Endothelial cell of umbilical vein (primary cell): ENCODE measurements at regions not wholly inside any gene's neighbourhood (a gene's known extent, or its start where the extent isn't known, plus 50 kb on each side); places are given as distances from the start of the nearest gene placed in this dataset.

Experiments used
- BruUV-seq: library from RNA; stranded (reverse); fragments of 400-500 nt; replicated peaks from 2 replicates; lab custom pipeline; 2021; lab: Mats Ljungman, UMichigan
- CTCF ChIA-PET: fragments of 300-600, 350-600 bp; sonication (Branson Sonifier 250); formaldehyde crosslinking; loops from one replicate; lab custom pipeline; 2021; ENCODE audit warnings: antibody characterized with exemption, inconsistent platforms; lab: Charles Lee
- POLR2A ChIA-PET: fragments of 300-600, 350-600 bp; sonication (Branson Sonifier 250); formaldehyde crosslinking; loops from one replicate; lab custom pipeline; 2021; ENCODE audit warnings: antibody characterized with exemption, inconsistent platforms; lab: Charles Lee
- DNase-seq: peaks from one replicate; pipeline ENCODE4 v3.0.0-alpha.2; 2011; ENCODE audit warnings: low read depth, low spot score
- FAIRE-seq: peaks from 2 replicates; lab custom pipeline; 2011; peaks lifted over from hg19 to GRCh38; lab: Jason Lieb, UNC
- H2AFZ ChIP-seq: 2 replicates; pipeline ENCODE4 v1.6.0; 2012; ENCODE audit warnings: low read depth, low read length, control low read depth, inconsistent platforms
- H3K27ac ChIP-seq: 2 replicates; pipeline ENCODE4 v1.5.1; 2011; ENCODE audit warnings: low read depth, mild to moderate bottlenecking, control low read depth, low read length, moderate library complexity; ENCODE audit not compliant: insufficient read depth
- H3K27me3 ChIP-seq, 2 experiments: 2 replicates each; pipeline versions ENCODE4 v1.6.0 to v1.6.1; 2011; ENCODE audit warnings: low read length in 2 of 2, mixed read lengths in 1 of 2; ENCODE audit not compliant: control insufficient read depth in 2 of 2, insufficient read depth in 2 of 2
- H3K36me3 ChIP-seq, 2 experiments: 2 replicates in 1 of 2; 3 replicates in 1 of 2; pipeline ENCODE4 v1.5.1; 2011; ENCODE audit warnings: low read length in 2 of 2, mild to moderate bottlenecking in 1 of 2, moderate library complexity in 1 of 2; ENCODE audit not compliant: control insufficient read depth in 2 of 2, insufficient read depth in 2 of 2; ENCODE audit errors: extremely low read depth in 1 of 2
- H3K4me1 ChIP-seq: 3 replicates; pipeline ENCODE4 v1.5.1; 2011; ENCODE audit warnings: mild to moderate bottlenecking, low read length; ENCODE audit not compliant: control insufficient read depth, insufficient read depth; ENCODE audit errors: extremely low read depth
- H3K4me2 ChIP-seq: 2 replicates; pipeline ENCODE4 v1.6.1; 2011; ENCODE audit warnings: low read length, control low read depth, mixed read lengths; ENCODE audit not compliant: insufficient read depth
- H3K4me3 ChIP-seq, 3 experiments: fragments of 200-600 bp in 1 of 3; sonication (generic), shearing (Covaris generic) in 1 of 3; replicated peaks in 1 of 3; 2 replicates each; pipeline ENCODE4 v1.5.1; 2011 to 2016; ENCODE audit warnings: control low read depth in 3 of 3, low read length in 3 of 3, mild to moderate bottlenecking in 2 of 3, inconsistent platforms in 1 of 3, low read depth in 1 of 3, moderate library complexity in 1 of 3; ENCODE audit not compliant: insufficient read depth in 1 of 3
- H3K79me2 ChIP-seq: 2 replicates; pipeline ENCODE4 v1.6.0; 2012; ENCODE audit warnings: low read length, inconsistent platforms; ENCODE audit not compliant: control insufficient read depth, insufficient read depth
- H3K9ac ChIP-seq: replicated peaks from 2 replicates; pipeline ENCODE3; 2011; ENCODE audit warnings: low read length, control low read depth; ENCODE audit not compliant: insufficient read depth; ENCODE audit errors: extremely low read depth
- H3K9me1 ChIP-seq: replicated peaks from 3 replicates; pipeline ENCODE4 v1.6.0; 2011; ENCODE audit warnings: mild to moderate bottlenecking, low read length; ENCODE audit not compliant: control insufficient read depth, insufficient read depth; ENCODE audit errors: extremely low read depth
- H3K9me3 ChIP-seq: replicated peaks from 2 replicates; pipeline ENCODE4 v1.5.1; 2012; ENCODE audit warnings: low read length, inconsistent platforms; ENCODE audit not compliant: control insufficient read depth, insufficient read depth
- H4K20me1 ChIP-seq: replicated peaks from 2 replicates; pipeline ENCODE3; 2011; ENCODE audit warnings: mild to moderate bottlenecking, low read length; ENCODE audit not compliant: control insufficient read depth, insufficient read depth; ENCODE audit errors: extremely low read depth
- CTCF ChIP-seq, 2 donors: IDR thresholded peaks; 1 replicate in 1 of 2; 2 replicates in 1 of 2; pipeline ENCODE4 v1.5.1; 2011; ENCODE audit warnings: low read length in 2 of 2, mild to moderate bottlenecking in 2 of 2, moderate library complexity in 2 of 2, control low read depth in 1 of 2, inconsistent platforms in 1 of 2, low read depth in 1 of 2; ENCODE audit not compliant: insufficient read depth in 1 of 2; ENCODE audit errors: extremely low read depth in 1 of 2
- EZH2 ChIP-seq: IDR thresholded peaks from 2 replicates; pipeline ENCODE4 v1.6.1; 2012; ENCODE audit warnings: borderline replicate concordance, low read depth, mild to moderate bottlenecking, moderate library complexity, low read length, inconsistent platforms; ENCODE audit not compliant: severe bottlenecking
- FOS ChIP-seq: IDR thresholded peaks from 2 replicates; pipeline ENCODE4 v1.6.1; 2011; ENCODE audit warnings: mild to moderate bottlenecking, low read length, moderate library complexity, borderline replicate concordance; ENCODE audit not compliant: insufficient read depth
- GATA2 ChIP-seq: IDR thresholded peaks from 2 replicates; pipeline ENCODE4 v1.7.0; 2011; ENCODE audit warnings: low read depth, mild to moderate bottlenecking, moderate library complexity, mixed read lengths, low read length; ENCODE audit not compliant: insufficient read length, insufficient read depth
- JUN ChIP-seq: IDR thresholded peaks from 2 replicates; pipeline ENCODE4 v1.6.1; 2011; ENCODE audit warnings: borderline replicate concordance, low read depth; ENCODE audit not compliant: insufficient read length, insufficient read depth
- MYC ChIP-seq: IDR thresholded peaks from one replicate; pipeline ENCODE4 v1.6.1; 2011; ENCODE audit warnings: mild to moderate bottlenecking, low read depth, low read length
- POLR2A ChIP-seq: IDR thresholded peaks from 2 replicates; pipeline ENCODE4 v1.6.1; 2012; ENCODE audit warnings: low read depth, mild to moderate bottlenecking, control low read depth, low read length
- POLR2AphosphoS5 ChIP-seq: IDR thresholded peaks from 2 replicates; pipeline ENCODE4 v1.6.1; 2012; ENCODE audit warnings: low read depth, mild to moderate bottlenecking, control low read depth, low read length, moderate library complexity; ENCODE audit not compliant: insufficient read depth
- dilution Hi-C: fragments of 300-500 bp; cut with MboI; formaldehyde crosslinking; loops from one replicate; pipeline ENCODE4 v1.15.0; 2019; ENCODE audit warnings: low sequenced_read_pairs; ENCODE audit not compliant: extremely low pct_ligation_motif_present
- intact Hi-C: fragments of 100-400 bp; cut with micrococcal nuclease; formaldehyde crosslinking; loops from one replicate; pipeline ENCODE4 v1.10.0; 2022
- TF ChIP-seq, protein P1 (sequence below): IDR thresholded peaks from 2 replicates; pipeline ENCODE4 v1.6.1; 2011; ENCODE audit not compliant: insufficient read depth, insufficient read length

GRCh38 chr4:12416755-12417154 lies 988.1 kb upstream of the HS3ST1 start:
- Histone ChIP-seq H3K9me1 (no peaks in the 10 kb centered on the region), H3K27ac (no peak overlapping the region), H3K4me2 (no peak overlapping the region), H3K27me3 (no peaks in the 10 kb centered on the region), H3K9ac (no peak overlapping the region), H4K20me1 (no peaks in the 10 kb centered on the region), H3K9me3 (no peaks in the 10 kb centered on the region), H3K79me2 (no peaks in the 10 kb centered on the region), H2AFZ (no peak overlapping the region), H3K36me3 (no peaks in the 10 kb centered on the region), H3K4me3 (no peak overlapping the region), H3K4me1 (no peaks in the 10 kb centered on the region)
- FAIRE-seq, result no peak
- CTCF ChIA-PET, result interaction anchor here (0.7 kb wide), 1 partner anchor 30 kb away, joined by 3 read pairs; no protein-coding TSS in a partner anchor
- POLR2A ChIA-PET, result no interaction called here
- intact Hi-C loops (no loop called here), dilution Hi-C loops (no loop called here)
- no peak for DNase-seq
- TF ChIP-seq, protein P1, sequence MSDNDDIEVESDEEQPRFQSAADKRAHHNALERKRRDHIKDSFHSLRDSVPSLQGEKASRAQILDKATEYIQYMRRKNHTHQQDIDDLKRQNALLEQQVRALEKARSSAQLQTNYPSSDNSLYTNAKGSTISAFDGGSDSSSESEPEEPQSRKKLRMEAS, result no peak
- BruUV-seq, result no TSS peak

DNA sequence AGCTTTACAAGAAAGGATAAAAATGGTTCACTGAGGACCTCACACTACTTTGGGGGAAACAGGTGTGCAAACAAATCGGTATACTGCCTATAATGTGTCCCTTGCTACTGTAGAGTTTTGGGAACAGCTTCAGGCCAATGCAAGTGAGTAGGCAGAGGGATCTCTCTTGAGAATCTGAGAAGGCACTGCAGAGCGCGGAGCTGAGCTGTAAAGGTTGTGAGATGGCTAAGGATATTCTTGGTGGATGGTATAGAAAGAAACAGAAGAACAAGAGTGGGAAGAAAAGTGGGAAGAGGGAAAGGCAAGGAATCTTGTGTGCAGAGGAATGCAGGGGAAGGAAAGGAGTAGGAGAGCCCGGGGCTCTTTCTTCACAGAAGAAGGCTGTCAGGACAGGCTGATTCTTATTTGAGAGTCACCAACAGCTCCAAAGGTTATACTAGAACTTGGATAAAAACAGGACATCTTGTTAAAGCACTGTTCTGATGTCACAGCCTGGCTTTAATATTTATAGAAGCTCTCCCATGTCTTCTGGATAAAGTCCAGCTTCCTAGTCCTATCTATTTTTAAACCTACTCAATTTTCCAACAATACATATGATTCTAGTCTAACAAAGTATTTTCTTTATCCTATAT lies 985.6 kb upstream of the HS3ST1 start:
- no peak overlapping the region for H3K4me3 ChIP-seq
- DNase-seq, result no peak
- no peaks in the 10 kb centered on the region for H3K27me3 ChIP-seq
- H3K79me2 ChIP-seq, result no peaks in the 10 kb centered on the region
- H3K9me1 ChIP-seq, result no peaks in the 10 kb centered on the region
- no peaks in the 10 kb centered on the region for H3K36me3 ChIP-seq
- ChIA-PET POLR2A (no interaction called here), CTCF (no interaction called here)
- H3K4me1 ChIP-seq, result peaks cover 2% of the 10 kb centered on the region
- H3K9me3 ChIP-seq, result no peaks in the 10 kb centered on the region
- no peak overlapping the region for H3K9ac ChIP-seq
- H3K27ac ChIP-seq, result no peak overlapping the region
- no peaks in the 10 kb centered on the region for H4K20me1 ChIP-seq
- H3K4me2 ChIP-seq, result no peak overlapping the region
- H2AFZ ChIP-seq, result no peak overlapping the region
- dilution Hi-C loops (no loop called here), intact Hi-C loops (no loop called here)
- no TSS peak for BruUV-seq
- FAIRE-seq, result no peak
- no peak for TF ChIP-seq FOS
- no peak for TF ChIP-seq MYC
- TF ChIP-seq CTCF (IDR thresholded peaks at IDR 0.05; ENCODE audit: extremely low read depth in 1 of 2, insufficient read depth in 1 of 2, low read depth in 1 of 2, low read length in 2 of 2), result no peak
- TF ChIP-seq JUN, result no peak
- TF ChIP-seq POLR2A, result no peak
- no peak for TF ChIP-seq GATA2
- TF ChIP-seq POLR2AphosphoS5, result no peak
- TF ChIP-seq, protein P1, result no peak
- no peak for TF ChIP-seq EZH2
